ENCODE measurements at regions not wholly inside any gene's neighbourhood (a gene's known extent, or its start where the extent isn't known, plus 50 kb on each side); places are given as distances from the start of the nearest gene placed in this dataset.

GRCh38 chr14:29102996-29103395 is 336.4 kb downstream of the FOXG1 start:
- TF ChIP-seq EP300 (IDR thresholded peaks at IDR 0.05) (no peak), POLR2A (IDR thresholded peaks at IDR 0.05) (no peak), CTCF (IDR thresholded peaks at IDR 0.05) (no peak)
- intact Hi-C loops (cut with DNase I): no loop called here

GRCh38 chr14:29108908-29109307 is 342.3 kb downstream of the FOXG1 start:
- intact Hi-C loops (cut with DNase I): no loop called here

More at GRCh38 chr14:29102996-29103395, 336.4 kb downstream of the FOXG1 start:
- 84 to 91% (median 89%) methylated on average over 2 of the region's 2 CpGs for WGBS, 3 donors
- DNase-seq: no peak
- Histone ChIP-seq H3K9me3 (no peaks in the 10 kb centered on the region), H3K27ac (no peak overlapping the region), H3K36me3 (no peaks in the 10 kb centered on the region), H3K4me1 (ENCODE audit: insufficient read depth) (no peaks in the 10 kb centered on the region), H3K27me3 (no peaks in the 10 kb centered on the region), H3K4me3 (no peak overlapping the region)

GRCh38 chr14:29109589-29109988 is 343.0 kb downstream of the FOXG1 start:
- TF ChIP-seq POLR2A (IDR thresholded peaks at IDR 0.05) (no peak), CTCF (IDR thresholded peaks at IDR 0.05) (no peak), EP300 (IDR thresholded peaks at IDR 0.05) (no peak)
- no peaks in the 10 kb centered on the region for H3K9me3 ChIP-seq
- no peaks in the 10 kb centered on the region for H3K27me3 ChIP-seq
- H3K4me1 ChIP-seq (ENCODE audit: insufficient read depth): no peaks in the 10 kb centered on the region
- intact Hi-C loops (cut with DNase I): no loop called here
- no peak overlapping the region for H3K27ac ChIP-seq
- H3K36me3 ChIP-seq: no peaks in the 10 kb centered on the region
- H3K4me3 ChIP-seq: no peak overlapping the region
- WGBS, 3 donors: 84 to 93% (median 88%) methylated on average over 1 of the region's 1 CpG
- no peak for DNase-seq

More at GRCh38 chr14:29108908-29109307, 342.3 kb downstream of the FOXG1 start:
- TF ChIP-seq EP300 (IDR thresholded peaks at IDR 0.05) (no peak), CTCF (IDR thresholded peaks at IDR 0.05) (no peak), POLR2A (IDR thresholded peaks at IDR 0.05) (no peak)
- H3K9me3 ChIP-seq: no peaks in the 10 kb centered on the region
- no peaks in the 10 kb centered on the region for H3K36me3 ChIP-seq
- no peak for DNase-seq
- no peak overlapping the region for H3K27ac ChIP-seq
- WGBS, 3 donors: 92 to 100% (median 95%) methylated on average over 1 of the region's 1 CpG
- no peak overlapping the region for H3K4me3 ChIP-seq
- H3K4me1 ChIP-seq (ENCODE audit: insufficient read depth): no peaks in the 10 kb centered on the region
- no peaks in the 10 kb centered on the region for H3K27me3 ChIP-seq

GRCh38 chr14:29111554-29111953 is 345.0 kb downstream of the FOXG1 start:
- intact Hi-C loops (cut with DNase I): no loop called here
- no peaks in the 10 kb centered on the region for H3K36me3 ChIP-seq
- 66 to 76% (median 67%) methylated on average over 3 of the region's 3 CpGs for WGBS, 3 donors

More at GRCh38 chr14:29111554-29111953, 345.0 kb downstream of the FOXG1 start:
- TF ChIP-seq CTCF (IDR thresholded peaks at IDR 0.05): no peak
- TF ChIP-seq POLR2A (IDR thresholded peaks at IDR 0.05): no peak
- no peak for TF ChIP-seq EP300 (IDR thresholded peaks at IDR 0.05)
- no peaks in the 10 kb centered on the region for H3K27me3 ChIP-seq
- H3K4me1 ChIP-seq (ENCODE audit: insufficient read depth): no peaks in the 10 kb centered on the region
- no peak for DNase-seq
- no peak overlapping the region for H3K27ac ChIP-seq
- H3K9me3 ChIP-seq: no peaks in the 10 kb centered on the region
- H3K4me3 ChIP-seq: no peak overlapping the region
